GM21786 (cell line): ENCODE measurements at regions not wholly inside any gene's neighbourhood (a gene's known extent, or its start where the extent isn't known, plus 50 kb on each side); places are given as distances from the start of the nearest gene placed in this dataset.

Experiments
- ATAC-seq: cut with Tn5 transposase; IDR thresholded peaks from one replicate; pipeline ENCODE4 v1.9.1; 2021; ENCODE audit not compliant: unreplicated experiment

DNA sequence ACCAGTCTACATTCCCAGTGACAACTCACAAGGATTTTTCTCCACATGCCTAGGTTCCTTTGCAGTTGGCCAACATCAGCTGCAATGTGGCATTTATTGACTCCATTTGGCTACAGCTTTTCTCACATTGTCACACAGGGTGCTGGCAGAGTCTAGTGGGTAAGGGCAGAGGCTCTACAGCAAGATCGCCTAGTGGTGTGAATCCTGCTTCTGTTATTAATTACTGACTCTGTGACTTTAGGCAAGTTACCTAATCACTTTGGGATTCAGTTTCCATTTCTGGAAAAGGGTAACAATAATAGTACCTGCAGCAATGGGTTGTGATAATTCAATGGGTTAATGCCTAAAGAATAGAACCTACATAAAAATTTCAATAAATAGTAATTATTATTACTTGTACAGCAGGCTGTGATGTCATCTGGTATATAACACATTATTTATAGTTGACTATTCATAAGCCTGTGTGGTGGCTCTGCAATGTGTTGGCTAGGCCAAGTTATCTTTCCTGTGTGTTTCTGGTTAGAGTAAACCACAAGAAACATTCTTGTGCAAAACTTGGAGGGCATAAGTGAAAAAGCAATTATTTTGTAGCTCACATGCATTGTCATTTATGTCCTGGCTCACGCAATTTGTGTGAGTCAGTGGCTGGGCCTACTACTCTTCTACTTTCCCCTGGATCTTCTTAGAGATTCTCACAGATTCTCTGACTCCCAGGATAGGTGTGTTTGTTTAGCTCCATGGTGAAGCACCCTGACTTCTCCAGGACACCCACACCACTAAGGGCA lies 59.5 kb downstream of the PTGS2 start:
- peak; percentile 28 for ATAC-seq

- ATAC-seq: peak; percentile 99
Observed at GRCh38 chr1:186618401-186619170, 61.6 kb downstream of the PTGS2 start.

- peak; percentile 2 for ATAC-seq
Observed at GRCh38 chr1:186617926-186618325, 62.3 kb downstream of the PTGS2 start.

DNA sequence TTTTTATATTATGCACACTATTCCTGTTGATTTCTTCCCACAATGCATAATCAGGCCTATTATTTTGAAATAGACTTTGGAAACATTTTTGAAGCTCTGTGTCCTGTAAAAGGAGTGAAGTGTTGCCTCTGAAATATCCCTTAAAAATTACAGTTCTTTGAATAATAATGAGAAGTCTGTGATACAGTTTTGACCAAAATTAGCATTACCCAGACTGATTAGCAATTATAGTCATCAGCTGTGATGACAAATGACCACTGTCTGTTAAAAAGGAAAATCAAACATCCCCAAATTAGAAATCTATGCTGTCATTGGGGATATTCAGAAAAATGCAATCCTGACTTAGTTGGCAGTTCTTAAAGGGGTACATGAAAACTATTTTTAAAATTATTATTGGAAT lies 63.7 kb downstream of the PTGS2 start:
- no peak for ATAC-seq

- ATAC-seq: no peak
Observed at GRCh38 chr1:186615332-186615731, 64.9 kb downstream of the PTGS2 start.

DNA sequence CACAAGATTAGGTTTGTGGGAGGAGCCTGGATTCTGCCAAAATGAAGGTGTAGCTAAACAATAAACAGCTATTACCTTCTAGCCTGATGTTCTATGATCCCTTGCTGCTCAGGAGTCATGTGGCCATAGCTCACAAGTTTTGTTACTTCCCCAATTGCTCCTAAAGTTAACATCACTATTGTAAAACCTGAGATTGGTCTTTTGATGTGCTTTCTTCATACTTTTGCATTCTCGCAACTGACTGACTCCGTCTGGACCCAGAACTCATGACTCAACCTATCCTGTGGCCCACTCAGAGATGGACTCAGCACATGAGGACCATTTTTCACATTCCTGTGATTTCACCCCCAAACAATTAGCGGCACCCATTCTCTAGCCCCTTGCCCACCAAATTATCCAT lies 69.1 kb downstream of the PTGS2 start:
- ATAC-seq: no peak

GRCh38 chr1:186609183-186609582 lies 71.0 kb downstream of the PTGS2 start:
- no peak for ATAC-seq

- peak; percentile 79 for ATAC-seq
Observed at GRCh38 chr1:186605762-186606350, 74.4 kb downstream of the PTGS2 start.

DNA sequence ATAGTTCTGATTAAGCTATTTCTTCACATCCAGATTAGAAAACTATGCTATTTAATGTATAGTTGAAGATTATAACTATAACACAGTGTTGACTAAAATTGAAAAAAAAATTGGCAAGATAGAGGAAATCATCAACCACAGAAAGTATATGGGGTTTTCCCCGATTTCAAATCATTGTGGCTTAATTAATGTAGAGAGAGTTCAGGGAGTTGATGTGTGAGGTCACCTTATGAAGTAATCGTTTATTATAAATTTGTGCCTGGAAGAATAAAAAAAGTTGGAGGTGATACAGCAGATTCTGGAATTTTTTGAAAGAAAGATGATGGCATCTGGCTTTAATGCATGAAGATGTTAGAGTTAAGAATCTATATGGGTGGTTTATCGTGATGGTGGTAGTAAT lies 84.3 kb downstream of the PTGS2 start:
- peak; percentile 43 for ATAC-seq

- ATAC-seq: no peak
Observed at GRCh38 chr1:186578325-186579016, 101.8 kb downstream of the PTGS2 start.

- no peak for ATAC-seq
Observed at GRCh38 chr1:186577633-186578032, 102.6 kb downstream of the PTGS2 start.

GRCh38 chr1:186577216-186577615 lies 103.0 kb downstream of the PTGS2 start:
- no peak for ATAC-seq

- ATAC-seq: no peak
Observed at GRCh38 chr1:186575348-186575747, 104.9 kb downstream of the PTGS2 start.

DNA sequence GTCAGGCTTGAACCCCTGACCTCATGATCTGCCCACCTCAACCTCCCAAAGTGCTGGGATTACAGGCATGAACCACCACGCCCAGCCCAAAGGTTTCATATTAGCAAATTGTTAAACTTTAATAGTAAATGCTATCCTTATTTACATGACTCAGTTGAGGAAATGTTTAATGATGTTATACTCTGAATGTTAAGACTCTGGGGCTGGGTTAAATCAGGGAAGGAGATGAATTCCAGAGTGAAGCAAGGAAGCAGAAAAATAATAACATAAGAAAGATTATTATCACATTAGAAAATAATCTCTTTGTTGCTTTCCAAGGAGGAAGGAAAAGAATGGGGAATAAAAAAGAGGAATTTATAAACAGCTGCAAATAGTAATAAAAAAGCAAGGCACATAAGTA lies 105.3 kb downstream of the PTGS2 start:
- ATAC-seq: no peak

GRCh38 chr1:186572509-186572908 lies 107.7 kb downstream of the PTGS2 start:
- ATAC-seq: no peak

- ATAC-seq: no peak
Observed at GRCh38 chr1:186571771-186572170, 108.5 kb downstream of the PTGS2 start.

DNA sequence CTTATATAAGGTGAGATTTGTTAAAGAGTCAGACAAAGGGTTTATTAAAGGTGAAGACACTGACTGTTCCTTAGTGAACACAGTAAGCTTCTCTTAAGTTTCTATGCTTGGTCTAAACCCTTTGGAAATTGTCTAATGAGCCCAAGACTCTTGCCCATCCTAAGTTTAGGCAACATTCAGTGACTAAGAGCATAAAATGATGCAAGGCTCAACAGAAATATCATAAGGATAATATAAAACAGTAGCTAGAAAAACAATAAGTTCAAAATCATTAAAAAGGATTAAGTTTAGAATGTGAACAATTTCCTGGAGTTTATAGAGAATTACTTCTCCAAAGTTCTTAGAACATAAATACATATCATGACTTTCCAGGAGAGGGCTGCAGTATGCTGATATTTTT lies 108.9 kb upstream of the PDC start:
- ATAC-seq: no peak

DNA sequence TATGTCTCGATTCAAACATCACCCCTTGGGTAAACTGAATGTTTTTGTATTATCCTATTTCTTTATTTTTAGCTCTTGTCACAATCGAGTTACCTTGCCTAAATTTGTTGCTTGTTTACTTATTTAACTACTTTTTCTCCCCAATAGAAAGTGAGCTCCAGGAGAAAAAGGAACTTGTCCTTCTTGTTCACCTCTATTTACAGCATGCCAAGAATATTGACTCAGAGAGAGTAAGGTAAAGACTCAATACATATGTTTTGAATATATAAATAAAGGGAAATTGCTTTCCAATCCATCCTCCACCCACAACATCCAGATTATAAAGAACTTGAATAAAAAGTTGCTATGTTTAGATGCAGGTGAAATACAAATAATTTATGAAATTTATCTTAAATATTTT lies 107.3 kb upstream of the PDC start:
- ATAC-seq: no peak

DNA sequence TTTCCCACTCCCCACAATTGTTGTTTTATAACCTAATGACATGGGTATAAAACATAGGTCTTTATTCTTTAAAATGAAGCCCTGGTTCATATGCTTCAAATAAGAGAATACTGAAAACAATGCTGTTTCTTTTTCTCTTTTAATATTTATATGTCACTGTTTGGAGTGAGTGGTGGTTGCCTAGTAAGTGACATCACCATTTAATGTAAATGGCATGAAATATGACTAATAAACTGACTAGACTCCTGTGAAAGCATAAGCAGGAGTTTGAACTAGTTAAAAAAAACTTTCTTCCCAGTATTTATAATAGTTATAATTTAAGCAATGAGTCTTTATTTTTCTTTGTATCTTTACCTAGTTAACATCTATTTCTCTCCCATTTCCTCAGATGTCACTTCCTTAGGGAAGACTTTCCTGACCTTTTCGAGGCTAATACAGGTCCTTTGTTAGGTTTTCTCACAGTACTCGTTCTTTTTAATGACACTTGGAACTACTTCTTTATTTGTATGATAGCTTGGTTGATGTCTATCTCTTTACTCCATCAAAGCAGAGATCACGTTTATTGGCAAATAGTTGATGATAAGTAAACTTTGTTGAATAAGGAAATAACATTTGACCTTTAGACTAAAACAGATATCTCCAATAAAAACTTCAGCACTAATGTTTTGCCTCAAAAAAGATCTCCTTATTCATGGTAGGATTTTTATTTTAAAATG lies 105.4 kb upstream of the PDC start:
- no peak for ATAC-seq

DNA sequence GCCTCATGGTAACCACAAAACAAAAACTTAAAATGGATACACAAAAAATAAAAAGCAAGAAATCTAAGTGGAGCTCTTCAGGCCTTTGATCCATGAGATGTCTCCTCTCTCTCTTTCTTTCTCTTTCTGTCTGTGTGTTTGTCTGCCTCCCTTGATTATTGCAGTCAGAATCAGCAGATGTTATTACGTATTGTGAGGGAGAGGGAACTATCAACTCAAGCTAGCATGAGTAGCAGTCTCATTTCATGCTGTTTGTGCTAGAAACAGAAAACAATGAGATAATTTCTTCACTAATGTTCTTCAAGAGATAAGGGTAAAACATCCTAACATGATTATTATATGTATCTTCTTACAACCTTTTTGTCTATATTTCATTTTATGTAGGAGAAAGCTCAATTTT lies 103.7 kb upstream of the PDC start:
- no peak for ATAC-seq

DNA sequence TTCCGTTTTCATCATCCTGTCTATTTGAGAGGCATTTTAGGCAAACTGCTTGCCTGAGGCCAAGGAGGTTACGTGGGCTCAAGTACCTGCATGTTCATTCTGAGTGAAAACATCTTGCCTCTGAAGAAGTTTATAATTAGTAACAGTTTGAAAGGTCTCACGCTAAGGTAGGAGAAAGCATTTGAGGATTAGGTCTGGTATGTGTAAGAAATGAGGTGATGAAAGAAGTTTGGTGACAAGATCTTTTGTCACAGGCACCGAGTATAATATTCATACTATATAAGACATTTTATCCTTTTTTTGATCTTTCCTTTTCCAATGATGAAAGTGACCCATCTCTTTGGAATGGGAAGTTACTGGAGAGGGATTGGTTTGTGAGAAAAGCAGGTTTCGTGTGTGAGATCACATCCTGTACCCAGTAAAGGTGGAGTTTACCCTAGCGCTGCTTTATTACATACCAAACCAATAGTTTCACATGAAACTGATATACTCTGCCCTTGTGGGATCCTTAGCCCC lies 98.7 kb upstream of the PDC start:
- ATAC-seq: no peak
